HEK293 (cell line): ENCODE measurements at regions not wholly inside any gene's neighbourhood (a gene's known extent, or its start where the extent isn't known, plus 50 kb on each side); places are given as distances from the start of the nearest gene placed in this dataset.

Source experiments
- SP2 ChIP-seq: fragments of 450-650 bp; formaldehyde crosslinking; IDR thresholded peaks from 2 replicates; pipeline ENCODE4 v1.5.1; 2016; ENCODE audit warnings: missing biosample characterization, missing genetic modification characterization
- TCF7L2 ChIP-seq: IDR thresholded peaks from 2 replicates; pipeline ENCODE4 v1.6.1; 2011; ENCODE audit warnings: low read depth, mild to moderate bottlenecking, inconsistent platforms, low read length, moderate library complexity, borderline replicate concordance
- ZBTB17 ChIP-seq: fragments of 450-650 bp; formaldehyde crosslinking; IDR thresholded peaks from 2 replicates; pipeline ENCODE4 v1.5.1; 2016; ENCODE audit warnings: missing biosample characterization, missing genetic modification characterization
- ZBTB20 ChIP-seq: fragments of 450-650 bp; formaldehyde crosslinking; IDR thresholded peaks from 2 replicates; pipeline ENCODE4 v1.5.1; 2016; ENCODE audit warnings: missing biosample characterization, missing genetic modification characterization
- ZBTB21 ChIP-seq: fragments of 450-650 bp; formaldehyde crosslinking; IDR thresholded peaks from 2 replicates; pipeline ENCODE4 v1.5.1; 2017; ENCODE audit warnings: missing biosample characterization, missing genetic modification characterization
- ZNF366 ChIP-seq: fragments of 450-650 bp; formaldehyde crosslinking; conservative IDR thresholded peaks from 2 replicates; pipeline ENCODE4 v1.5.1; 2016; ENCODE audit warnings: missing biosample characterization, missing genetic modification characterization
- ZNF677 ChIP-seq: fragments of 450-650 bp; IDR thresholded peaks from 2 replicates; pipeline ENCODE4 v1.5.0; 2018; ENCODE audit warnings: missing biosample characterization, mild to moderate bottlenecking, missing genetic modification characterization, moderate library complexity
- ZNF768 ChIP-seq: fragments of 450-650 bp; formaldehyde crosslinking; IDR thresholded peaks from 2 replicates; pipeline ENCODE4 v1.5.1; 2018; ENCODE audit warnings: missing biosample characterization, mild to moderate bottlenecking, missing genetic modification characterization
- TF ChIP-seq, protein P1 (sequence below): fragments of 450-650 bp; formaldehyde crosslinking; IDR thresholded peaks from 2 replicates; pipeline ENCODE4 v1.5.1; 2017; ENCODE audit warnings: missing biosample characterization, mild to moderate bottlenecking, missing genetic modification characterization, moderate library complexity
- TF ChIP-seq, protein P2 (sequence below): fragments of 450-650 bp; formaldehyde crosslinking; IDR thresholded peaks from 2 replicates; pipeline ENCODE4 v1.5.1; 2016; ENCODE audit warnings: missing biosample characterization, missing genetic modification characterization
- TF ChIP-seq, protein P3 (sequence below): fragments of 450-650 bp; formaldehyde crosslinking; IDR thresholded peaks from 2 replicates; pipeline ENCODE4 v1.5.1; 2016; ENCODE audit warnings: missing biosample characterization, missing genetic modification characterization
- TF ChIP-seq, protein P4 (sequence below): fragments of 450-650 bp; formaldehyde crosslinking; IDR thresholded peaks from 2 replicates; pipeline ENCODE4 v1.5.1; 2016; ENCODE audit warnings: missing biosample characterization, missing genetic modification characterization, borderline replicate concordance
- TF ChIP-seq, protein P5 (sequence below): sonication (generic); formaldehyde crosslinking; IDR thresholded peaks from 2 replicates; pipeline ENCODE4 v1.8.1; 2022; ENCODE audit warnings: mild to moderate bottlenecking, moderate library complexity, missing genetic modification reagents

DNA sequence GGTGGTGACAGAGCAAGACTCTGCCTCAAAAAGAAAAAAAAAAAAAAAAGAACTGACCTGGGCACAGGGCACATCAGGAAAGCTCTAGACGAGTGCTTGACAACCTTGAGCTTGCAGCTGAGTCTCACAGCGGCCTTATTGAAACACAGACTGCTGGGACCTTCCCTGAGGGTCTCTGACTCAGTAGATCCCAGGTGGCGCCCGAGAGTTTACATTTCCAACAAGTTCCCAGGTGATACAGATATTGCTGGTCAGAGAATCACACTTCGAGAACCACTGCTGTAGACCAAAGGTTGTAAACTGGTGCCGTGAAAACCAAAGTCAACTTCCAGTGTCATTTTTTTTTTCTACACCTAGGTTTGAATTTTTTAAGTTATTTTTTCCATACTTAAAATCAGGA is 573.2 kb upstream of the MDFIC2 start:
- TF ChIP-seq, protein P1, sequence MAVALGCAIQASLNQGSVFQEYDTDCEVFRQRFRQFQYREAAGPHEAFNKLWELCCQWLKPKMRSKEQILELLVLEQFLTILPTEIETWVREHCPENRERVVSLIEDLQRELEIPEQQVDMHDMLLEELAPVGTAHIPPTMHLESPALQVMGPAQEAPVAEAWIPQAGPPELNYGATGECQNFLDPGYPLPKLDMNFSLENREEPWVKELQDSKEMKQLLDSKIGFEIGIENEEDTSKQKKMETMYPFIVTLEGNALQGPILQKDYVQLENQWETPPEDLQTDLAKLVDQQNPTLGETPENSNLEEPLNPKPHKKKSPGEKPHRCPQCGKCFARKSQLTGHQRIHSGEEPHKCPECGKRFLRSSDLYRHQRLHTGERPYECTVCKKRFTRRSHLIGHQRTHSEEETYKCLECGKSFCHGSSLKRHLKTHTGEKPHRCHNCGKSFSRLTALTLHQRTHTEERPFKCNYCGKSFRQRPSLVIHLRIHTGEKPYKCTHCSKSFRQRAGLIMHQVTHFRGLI (tag by site-specific recombination): no peak
- TF ChIP-seq, protein P2, sequence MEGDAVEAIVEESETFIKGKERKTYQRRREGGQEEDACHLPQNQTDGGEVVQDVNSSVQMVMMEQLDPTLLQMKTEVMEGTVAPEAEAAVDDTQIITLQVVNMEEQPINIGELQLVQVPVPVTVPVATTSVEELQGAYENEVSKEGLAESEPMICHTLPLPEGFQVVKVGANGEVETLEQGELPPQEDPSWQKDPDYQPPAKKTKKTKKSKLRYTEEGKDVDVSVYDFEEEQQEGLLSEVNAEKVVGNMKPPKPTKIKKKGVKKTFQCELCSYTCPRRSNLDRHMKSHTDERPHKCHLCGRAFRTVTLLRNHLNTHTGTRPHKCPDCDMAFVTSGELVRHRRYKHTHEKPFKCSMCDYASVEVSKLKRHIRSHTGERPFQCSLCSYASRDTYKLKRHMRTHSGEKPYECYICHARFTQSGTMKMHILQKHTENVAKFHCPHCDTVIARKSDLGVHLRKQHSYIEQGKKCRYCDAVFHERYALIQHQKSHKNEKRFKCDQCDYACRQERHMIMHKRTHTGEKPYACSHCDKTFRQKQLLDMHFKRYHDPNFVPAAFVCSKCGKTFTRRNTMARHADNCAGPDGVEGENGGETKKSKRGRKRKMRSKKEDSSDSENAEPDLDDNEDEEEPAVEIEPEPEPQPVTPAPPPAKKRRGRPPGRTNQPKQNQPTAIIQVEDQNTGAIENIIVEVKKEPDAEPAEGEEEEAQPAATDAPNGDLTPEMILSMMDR (tag by site-specific recombination): no peak
- TF ChIP-seq TCF7L2 (no peak), ZNF677 (tag by site-specific recombination) (no peak), ZBTB21 (tag by site-specific recombination) (no peak), ZNF768 (tag by site-specific recombination) (no peak), SP2 (tag by site-specific recombination) (no peak), ZBTB20 (tag by site-specific recombination) (no peak), ZNF366 (no peak), ZBTB17 (tag by site-specific recombination) (no peak)
- TF ChIP-seq, protein P3, sequence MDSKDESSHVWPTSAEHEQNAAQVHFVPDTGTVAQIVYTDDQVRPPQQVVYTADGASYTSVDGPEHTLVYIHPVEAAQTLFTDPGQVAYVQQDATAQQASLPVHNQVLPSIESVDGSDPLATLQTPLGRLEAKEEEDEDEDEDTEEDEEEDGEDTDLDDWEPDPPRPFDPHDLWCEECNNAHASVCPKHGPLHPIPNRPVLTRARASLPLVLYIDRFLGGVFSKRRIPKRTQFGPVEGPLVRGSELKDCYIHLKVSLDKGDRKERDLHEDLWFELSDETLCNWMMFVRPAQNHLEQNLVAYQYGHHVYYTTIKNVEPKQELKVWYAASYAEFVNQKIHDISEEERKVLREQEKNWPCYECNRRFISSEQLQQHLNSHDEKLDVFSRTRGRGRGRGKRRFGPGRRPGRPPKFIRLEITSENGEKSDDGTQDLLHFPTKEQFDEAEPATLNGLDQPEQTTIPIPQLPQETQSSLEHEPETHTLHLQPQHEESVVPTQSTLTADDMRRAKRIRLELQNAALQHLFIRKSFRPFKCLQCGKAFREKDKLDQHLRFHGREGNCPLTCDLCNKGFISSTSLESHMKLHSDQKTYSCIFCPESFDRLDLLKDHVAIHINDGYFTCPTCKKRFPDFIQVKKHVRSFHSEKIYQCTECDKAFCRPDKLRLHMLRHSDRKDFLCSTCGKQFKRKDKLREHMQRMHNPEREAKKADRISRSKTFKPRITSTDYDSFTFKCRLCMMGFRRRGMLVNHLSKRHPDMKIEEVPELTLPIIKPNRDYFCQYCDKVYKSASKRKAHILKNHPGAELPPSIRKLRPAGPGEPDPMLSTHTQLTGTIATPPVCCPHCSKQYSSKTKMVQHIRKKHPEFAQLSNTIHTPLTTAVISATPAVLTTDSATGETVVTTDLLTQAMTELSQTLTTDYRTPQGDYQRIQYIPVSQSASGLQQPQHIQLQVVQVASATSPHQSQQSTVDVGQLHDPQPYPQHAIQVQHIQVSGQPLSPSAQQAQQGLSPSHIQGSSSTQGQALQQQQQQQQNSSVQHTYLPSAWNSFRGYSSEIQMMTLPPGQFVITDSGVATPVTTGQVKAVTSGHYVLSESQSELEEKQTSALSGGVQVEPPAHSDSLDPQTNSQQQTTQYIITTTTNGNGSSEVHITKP (tag by site-specific recombination): no peak
- TF ChIP-seq, protein P4, sequence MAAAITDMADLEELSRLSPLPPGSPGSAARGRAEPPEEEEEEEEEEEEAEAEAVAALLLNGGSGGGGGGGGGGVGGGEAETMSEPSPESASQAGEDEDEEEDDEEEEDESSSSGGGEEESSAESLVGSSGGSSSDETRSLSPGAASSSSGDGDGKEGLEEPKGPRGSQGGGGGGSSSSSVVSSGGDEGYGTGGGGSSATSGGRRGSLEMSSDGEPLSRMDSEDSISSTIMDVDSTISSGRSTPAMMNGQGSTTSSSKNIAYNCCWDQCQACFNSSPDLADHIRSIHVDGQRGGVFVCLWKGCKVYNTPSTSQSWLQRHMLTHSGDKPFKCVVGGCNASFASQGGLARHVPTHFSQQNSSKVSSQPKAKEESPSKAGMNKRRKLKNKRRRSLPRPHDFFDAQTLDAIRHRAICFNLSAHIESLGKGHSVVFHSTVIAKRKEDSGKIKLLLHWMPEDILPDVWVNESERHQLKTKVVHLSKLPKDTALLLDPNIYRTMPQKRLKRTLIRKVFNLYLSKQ (tag by site-specific recombination): no peak
- TF ChIP-seq, protein P5, sequence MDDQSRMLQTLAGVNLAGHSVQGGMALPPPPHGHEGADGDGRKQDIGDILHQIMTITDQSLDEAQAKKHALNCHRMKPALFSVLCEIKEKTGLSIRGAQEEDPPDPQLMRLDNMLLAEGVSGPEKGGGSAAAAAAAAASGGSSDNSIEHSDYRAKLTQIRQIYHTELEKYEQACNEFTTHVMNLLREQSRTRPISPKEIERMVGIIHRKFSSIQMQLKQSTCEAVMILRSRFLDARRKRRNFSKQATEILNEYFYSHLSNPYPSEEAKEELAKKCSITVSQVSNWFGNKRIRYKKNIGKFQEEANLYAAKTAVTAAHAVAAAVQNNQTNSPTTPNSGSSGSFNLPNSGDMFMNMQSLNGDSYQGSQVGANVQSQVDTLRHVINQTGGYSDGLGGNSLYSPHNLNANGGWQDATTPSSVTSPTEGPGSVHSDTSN (CRISPR knock-in tag): no peak
